Activated CD4-positive, alpha-beta T cell treated with anti-CD3 and anti-CD28 coated beads, Interleukin-2, amount 50 U/mL, for 4 hours (primary cell): ENCODE measurements at regions not wholly inside any gene's neighbourhood (a gene's known extent, or its start where the extent isn't known, plus 50 kb on each side); places are given as distances from the start of the nearest gene placed in this dataset.

Experiments used
- DNase-seq, 2 experiments: peaks; one replicate each; pipeline ENCODE4 v3.0.0-alpha.2; 2020

- DNase-seq, result peak; percentile 55 to 64
Observed at GRCh38 chr13:29923554-29924481, 73.4 kb upstream of the UBL3 start.

- no peak for DNase-seq
Observed at GRCh38 chr13:29922896-29923295, 72.5 kb upstream of the UBL3 start.

- no peak for DNase-seq
Observed at GRCh38 chr13:29922281-29922821, 71.9 kb upstream of the UBL3 start.

GRCh38 chr13:29921542-29921941, 71.1 kb upstream of the UBL3 start:
- DNase-seq, result no peak

GRCh38 chr13:29920025-29920643, 69.7 kb upstream of the UBL3 start:
- DNase-seq, result no peak

DNA sequence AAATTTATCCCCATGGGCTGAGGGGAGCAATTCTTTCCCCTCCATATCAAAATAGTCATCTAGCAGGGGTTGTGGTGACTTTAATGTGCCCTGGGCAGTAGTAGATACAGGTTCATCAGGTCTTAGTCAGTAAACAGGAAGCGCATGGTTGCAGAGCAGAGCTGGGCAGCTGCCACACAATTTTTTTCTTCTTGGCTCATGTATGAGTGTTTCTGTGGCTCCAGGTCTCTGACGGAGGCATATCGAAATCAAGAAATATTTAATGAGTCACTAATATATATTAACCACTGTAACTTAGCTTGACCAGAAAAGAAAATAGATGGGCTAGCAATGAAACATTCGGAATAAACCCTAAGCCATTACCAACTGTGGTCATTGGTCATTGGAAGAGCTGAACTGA, 68.4 kb upstream of the UBL3 start:
- DNase-seq, result no peak

DNA sequence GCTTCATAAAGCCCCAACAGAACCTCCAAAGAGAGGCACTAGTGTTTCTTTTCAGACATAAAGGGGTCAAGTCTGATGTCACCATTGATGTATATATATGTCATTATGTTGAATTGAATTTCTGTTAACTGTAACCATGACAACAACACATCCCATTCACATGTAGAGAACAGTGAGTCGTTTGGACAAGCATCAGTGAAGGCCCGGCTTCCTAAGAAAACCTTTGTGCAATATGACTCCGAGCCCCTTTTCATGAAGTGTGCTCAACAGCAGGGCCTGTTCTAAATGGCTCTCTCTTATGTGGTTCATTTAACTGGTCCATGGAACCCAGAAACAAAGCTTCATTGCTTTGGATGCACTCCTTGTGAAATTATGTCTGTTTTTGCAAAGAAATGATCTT, 67.2 kb upstream of the UBL3 start:
- no peak for DNase-seq

DNA sequence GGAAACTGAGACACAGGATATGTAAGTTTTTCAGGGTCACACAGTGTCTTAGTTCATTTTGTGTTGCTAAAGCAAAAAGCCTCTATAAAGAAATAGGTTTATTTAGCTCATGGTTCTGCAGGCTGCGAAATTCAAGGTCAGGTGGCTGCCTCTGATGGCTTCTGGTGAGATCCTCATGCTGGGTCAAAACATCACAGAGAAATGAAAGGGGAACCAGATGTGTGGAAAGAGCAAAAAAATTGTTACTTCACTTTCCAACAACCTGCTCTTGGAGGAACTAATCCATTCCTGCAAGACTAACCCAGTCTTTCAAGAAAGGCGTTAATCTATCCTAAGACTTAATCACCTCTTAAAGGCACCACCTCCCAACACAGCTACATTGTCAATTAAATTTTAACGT, 64.2 kb upstream of the UBL3 start:
- no peak for DNase-seq

GRCh38 chr13:29911781-29912418, 61.5 kb upstream of the UBL3 start:
- DNase-seq, result no peak

GRCh38 chr13:29909975-29910674, 59.7 kb upstream of the UBL3 start:
- DNase-seq, result no peak

DNA sequence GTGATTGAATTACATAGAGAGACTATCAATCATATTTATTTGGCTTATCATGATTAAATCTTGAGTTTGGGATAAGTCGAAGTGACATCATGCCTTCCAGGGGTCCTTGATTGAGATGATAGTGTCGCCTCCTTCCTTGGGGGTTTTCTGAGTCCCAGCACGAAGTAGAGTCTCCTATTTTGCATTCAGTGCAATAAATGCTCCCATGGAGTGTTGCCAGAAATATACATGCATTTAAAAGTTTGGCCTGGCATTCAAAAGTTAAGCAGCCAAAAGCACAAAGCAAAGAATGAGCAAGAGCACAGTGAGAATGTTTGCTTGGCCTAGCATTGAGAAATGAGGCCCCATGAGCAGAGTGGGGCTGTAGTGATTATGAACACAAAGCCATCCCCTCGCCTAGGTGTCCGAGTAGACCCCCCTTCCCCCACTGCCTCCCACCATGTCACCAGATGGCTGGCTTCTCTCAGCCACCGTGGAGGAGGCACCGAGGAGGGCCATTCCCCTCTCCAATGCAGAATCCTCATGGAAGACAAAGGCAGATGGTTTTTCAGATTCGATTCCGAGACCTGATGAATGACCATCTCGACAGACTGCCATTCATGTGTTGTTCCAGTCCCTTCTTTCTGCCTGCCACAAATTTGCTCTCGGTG, 58.8 kb upstream of the UBL3 start:
- no peak for DNase-seq

DNA sequence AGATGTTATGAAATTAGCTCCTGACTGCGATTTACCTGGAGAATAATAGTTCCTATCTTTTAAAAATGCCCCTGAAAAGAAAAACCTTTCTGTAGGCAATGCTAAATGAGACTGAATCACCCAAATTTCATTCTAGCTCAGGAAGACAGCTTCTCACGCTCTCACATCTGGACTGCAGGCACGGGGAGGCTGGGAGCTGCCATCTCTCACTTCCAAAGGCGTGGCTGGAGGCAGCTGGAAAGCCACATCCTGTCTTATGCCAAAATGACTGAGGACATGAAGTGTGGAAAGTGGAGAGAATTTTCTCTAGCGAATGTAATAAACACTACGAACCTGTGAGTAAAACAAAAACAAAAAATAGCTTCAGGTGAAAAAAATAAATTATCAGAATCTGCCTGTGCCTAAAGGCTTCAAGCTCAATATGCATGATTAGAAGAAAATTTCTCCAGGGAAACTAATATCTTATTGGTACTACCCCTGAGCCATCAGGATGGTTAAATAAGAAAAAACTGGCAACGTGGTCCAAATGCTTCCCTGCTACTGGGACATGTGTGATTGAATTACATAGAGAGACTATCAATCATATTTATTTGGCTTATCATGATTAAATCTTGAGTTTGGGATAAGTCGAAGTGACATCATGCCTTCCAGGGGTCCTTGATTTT, 58.1 kb upstream of the UBL3 start:
- no peak for DNase-seq

DNA sequence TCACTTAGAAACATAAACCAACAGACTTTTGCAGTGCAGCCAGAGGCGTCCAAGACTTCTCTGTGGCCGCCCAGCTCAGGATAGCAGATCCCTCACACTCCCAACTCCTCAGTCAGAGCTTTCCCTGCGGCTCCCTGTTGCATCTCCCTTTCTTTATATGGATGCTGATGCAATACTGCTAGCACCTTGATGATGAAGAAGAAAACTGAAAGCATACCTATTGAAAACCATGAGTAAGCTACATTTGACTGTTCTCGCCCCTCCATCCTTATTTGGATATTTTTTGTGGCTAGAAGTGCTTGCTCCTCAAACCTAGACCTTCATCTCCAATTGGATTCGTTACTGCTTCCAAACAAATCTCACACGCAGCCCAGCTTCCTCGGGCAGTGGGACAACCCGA, 57.3 kb upstream of the UBL3 start:
- no peak for DNase-seq

DNA sequence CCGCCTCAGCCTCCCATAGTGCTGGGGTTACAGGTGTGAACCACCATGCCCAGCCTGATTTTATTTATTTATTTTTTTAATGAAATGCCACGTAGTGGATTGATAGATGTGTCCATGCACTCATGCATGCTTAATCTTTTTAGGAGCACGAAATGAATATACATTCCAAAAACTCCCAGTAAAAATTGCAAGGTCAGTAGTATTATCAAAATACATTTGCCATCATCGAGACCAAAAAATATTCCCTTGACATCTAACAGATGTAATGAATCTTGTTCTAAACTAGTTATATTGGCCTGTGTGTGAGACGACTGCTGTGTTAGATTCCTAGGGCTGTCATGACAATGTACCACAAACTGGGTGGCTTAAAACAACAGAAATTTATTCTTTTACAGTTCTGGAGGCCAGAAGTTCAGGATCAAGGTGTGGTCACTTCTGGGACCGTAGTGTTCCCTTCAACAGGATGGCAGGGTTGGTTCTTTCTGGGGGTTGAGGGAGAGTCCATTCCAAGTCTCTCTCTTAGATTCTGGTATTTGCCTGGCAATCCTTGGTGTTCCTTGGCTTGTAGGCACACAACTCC, 56.1 kb upstream of the UBL3 start:
- no peak for DNase-seq

- DNase-seq, result no peak
Observed at GRCh38 chr13:29905845-29906244, 55.4 kb upstream of the UBL3 start.

DNA sequence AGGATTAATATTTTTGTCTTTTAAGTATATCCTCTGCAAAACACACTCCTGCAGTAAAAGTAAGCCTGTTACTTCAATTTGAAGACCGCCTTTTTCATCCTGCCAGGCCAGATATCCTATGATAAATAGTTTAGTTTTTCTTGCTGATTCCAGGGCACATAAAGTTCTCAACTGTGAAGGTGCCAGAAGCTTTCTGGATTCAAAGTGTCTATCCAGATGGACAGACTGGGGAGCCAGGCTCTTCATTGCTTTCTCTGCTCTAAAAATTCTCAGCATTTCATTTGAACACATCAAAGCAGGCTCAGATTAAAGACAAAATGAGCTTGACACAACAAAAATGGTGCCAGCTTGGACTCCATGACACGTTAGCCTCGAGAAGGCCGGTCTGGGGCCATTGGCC, 53.6 kb upstream of the UBL3 start:
- DNase-seq, result no peak

GRCh38 chr13:29903543-29903942, 53.1 kb upstream of the UBL3 start:
- no peak for DNase-seq

GRCh38 chr13:29902632-29903305, 52.4 kb upstream of the UBL3 start:
- DNase-seq, result no peak

DNA sequence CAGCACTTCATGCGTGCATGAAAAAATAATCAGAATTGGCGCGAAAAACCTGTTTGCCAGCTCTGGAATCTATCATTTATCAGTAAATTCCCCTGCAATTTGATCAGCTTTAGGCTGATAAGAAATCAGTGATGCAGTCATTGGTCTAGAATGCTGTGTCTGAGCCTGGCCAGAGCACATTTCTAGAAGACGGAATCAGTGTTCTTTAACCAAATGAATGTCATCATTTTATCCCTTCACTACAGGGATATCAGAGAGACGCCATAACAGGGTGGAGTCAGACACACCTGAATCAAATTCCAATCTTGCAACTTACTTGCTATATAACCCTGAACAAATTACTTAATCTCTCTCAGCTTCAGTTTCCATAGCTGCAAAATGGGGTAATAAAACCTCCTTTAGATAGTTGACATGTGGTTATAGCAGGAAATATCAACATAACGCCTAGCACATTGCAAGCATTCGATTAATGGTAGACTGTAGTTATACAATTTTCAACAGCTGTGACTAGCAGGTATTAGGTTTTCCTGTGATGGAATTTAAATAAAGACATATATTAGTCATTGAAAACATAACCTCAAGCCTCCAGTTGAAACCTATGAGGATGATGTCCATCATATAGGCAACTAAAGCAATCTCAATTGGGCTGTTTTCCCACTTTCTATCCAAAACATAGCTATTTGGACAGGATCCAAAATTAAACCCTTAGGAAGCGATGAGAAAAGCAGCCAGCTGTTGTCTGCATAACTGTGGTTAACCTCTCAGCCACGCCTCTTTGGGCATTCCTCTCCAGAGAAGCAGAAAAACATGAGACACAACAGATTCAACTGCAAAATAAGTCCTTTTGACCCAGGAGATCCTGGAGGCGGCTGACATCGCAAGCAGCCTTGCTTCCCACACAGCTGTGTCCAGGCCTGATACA, 51.6 kb upstream of the UBL3 start:
- DNase-seq, result peak in 1 of 2 experiments; percentile 8
